HL-60 (cell line): ENCODE measurements at regions not wholly inside any gene's neighbourhood (a gene's known extent, or its start where the extent isn't known, plus 50 kb on each side); places are given as distances from the start of the nearest gene placed in this dataset.

Experiments
- DNase-seq, 2 experiments: peaks; one replicate each; pipeline ENCODE4 v3.0.0-alpha.2; 2010 to 2020; ENCODE audit warnings: low read depth in 1 of 2, low spot score in 1 of 2
- H3K27ac ChIP-seq: fragments of 250-450 bp; sonication (Bioruptor Pico); replicated peaks from 2 replicates; pipeline ENCODE4 v1.5.1; 2020; ENCODE audit warnings: mild to moderate bottlenecking, moderate library complexity
- H3K27me3 ChIP-seq: fragments of 250-450 bp; sonication (Bioruptor Pico); 2 replicates; pipeline ENCODE4 v1.5.1; 2021; ENCODE audit warnings: mild to moderate bottlenecking, moderate library complexity; ENCODE audit not compliant: insufficient read depth, poor library complexity, severe bottlenecking
- H3K4me3 ChIP-seq: replicated peaks from 2 replicates; pipeline ENCODE4 v1.5.1; 2011; ENCODE audit warnings: mild to moderate bottlenecking, control low read depth, low read length; ENCODE audit not compliant: insufficient read depth
- GABPA ChIP-seq: IDR thresholded peaks from 2 replicates; pipeline ENCODE4 v1.6.1; 2012; ENCODE audit warnings: low read depth
- POLR2AphosphoS5 ChIP-seq: IDR thresholded peaks from 2 replicates; pipeline ENCODE4 v1.6.1; 2012; ENCODE audit warnings: low read depth
- REST ChIP-seq: IDR thresholded peaks from 2 replicates; pipeline ENCODE4 v1.6.1; 2012; ENCODE audit warnings: low read depth; ENCODE audit not compliant: insufficient replicate concordance
- SPI1 ChIP-seq: IDR thresholded peaks from 2 replicates; pipeline ENCODE4 v1.6.1; 2012; ENCODE audit warnings: low read depth, mild to moderate bottlenecking, borderline replicate concordance
- TF ChIP-seq, protein P1 (sequence below): IDR thresholded peaks from one replicate; pipeline ENCODE4 v1.5.1; 2011; ENCODE audit warnings: low read length, control low read depth, inconsistent platforms; ENCODE audit not compliant: insufficient read depth

DNA sequence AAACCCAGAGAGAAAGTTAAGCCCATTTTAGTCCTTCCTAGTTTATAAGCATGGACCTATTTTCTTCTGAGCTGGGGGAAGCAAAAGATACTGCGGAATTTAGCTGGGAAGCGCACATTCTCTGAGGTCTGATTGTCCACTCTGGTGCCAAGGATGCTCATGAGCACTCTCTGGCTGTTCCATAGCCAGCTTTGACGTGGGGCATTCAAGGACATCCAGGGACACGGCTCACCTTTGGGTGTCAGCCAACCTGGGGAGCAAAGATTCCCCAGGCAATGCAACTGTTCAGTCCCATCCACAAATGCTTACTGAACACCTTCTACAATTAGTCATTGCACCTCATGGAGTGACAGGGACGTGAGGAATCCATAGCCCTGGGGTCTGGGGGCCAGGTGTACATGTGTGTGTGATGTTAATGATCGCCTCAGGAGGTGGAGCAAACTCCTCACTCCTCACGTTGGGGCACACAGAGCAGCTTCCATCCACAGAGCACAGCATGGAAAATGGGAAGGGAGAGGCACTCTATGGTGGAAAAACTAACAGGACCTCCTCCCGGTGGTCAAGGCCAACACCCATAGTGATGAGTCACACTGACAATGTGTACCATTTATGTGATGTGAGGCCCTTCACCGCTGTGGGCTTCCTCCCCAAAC, 67.5 kb upstream of the IGFBP3 start:
- no peak overlapping the region for H3K27ac ChIP-seq
- no peak for DNase-seq
- H3K27me3 ChIP-seq, result no peaks in the 10 kb centered on the region
- H3K4me3 ChIP-seq, result no peak overlapping the region
- no peak for TF ChIP-seq GABPA
- TF ChIP-seq REST, result no peak
- no peak for TF ChIP-seq SPI1
- TF ChIP-seq, protein P1, sequence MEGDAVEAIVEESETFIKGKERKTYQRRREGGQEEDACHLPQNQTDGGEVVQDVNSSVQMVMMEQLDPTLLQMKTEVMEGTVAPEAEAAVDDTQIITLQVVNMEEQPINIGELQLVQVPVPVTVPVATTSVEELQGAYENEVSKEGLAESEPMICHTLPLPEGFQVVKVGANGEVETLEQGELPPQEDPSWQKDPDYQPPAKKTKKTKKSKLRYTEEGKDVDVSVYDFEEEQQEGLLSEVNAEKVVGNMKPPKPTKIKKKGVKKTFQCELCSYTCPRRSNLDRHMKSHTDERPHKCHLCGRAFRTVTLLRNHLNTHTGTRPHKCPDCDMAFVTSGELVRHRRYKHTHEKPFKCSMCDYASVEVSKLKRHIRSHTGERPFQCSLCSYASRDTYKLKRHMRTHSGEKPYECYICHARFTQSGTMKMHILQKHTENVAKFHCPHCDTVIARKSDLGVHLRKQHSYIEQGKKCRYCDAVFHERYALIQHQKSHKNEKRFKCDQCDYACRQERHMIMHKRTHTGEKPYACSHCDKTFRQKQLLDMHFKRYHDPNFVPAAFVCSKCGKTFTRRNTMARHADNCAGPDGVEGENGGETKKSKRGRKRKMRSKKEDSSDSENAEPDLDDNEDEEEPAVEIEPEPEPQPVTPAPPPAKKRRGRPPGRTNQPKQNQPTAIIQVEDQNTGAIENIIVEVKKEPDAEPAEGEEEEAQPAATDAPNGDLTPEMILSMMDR, result no peak

DNA sequence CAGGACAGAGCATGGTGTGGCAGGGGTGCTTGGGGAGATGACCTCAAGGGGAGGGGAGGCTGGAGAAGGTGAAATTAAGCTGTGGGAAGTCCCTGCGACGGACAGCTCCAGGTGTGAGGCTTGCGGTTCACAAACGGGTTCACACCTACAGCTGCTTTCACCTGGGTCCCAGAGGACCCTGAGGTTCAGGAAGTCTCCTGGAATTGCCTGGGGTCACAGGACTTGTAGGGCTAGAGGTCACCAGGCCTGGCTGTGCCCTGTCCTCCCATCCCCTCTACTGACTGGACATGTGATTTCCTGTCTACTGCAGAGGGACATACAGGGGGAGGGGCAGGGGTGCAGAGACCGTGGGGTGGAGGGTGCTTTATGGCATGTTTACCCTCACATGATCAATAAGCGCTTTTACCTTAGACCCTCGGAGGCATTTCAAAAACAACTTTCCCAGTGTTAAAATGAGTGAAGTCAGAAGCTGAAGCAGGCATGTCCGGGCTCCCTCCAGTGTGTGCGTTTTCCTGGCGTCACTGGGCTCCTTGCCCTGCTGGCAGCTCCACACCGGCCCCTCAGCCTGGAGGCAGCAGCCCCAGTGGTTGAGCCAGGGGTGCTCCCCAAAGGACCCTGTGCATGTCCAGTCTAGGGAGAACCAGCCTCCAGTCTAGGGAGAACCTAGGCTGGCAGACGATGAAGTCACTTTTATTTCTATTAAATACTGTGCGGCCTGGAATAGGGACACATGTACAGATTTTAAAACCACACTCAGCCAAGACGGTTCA, 66.6 kb upstream of the IGFBP3 start:
- no peak overlapping the region for H3K4me3 ChIP-seq
- TF ChIP-seq POLR2AphosphoS5 (no peak), SPI1 (no peak), REST (no peak), GABPA (no peak)
- TF ChIP-seq, protein P1, result no peak
- no peaks in the 10 kb centered on the region for H3K27me3 ChIP-seq
- no peak for DNase-seq
- no peak overlapping the region for H3K27ac ChIP-seq

GRCh38 chr7:45986355-45987298, 65.6 kb upstream of the IGFBP3 start:
- Histone ChIP-seq H3K4me3 (no peak overlapping the region), H3K27ac (no peak overlapping the region), H3K27me3 (no peaks in the 10 kb centered on the region)
- DNase-seq, result no peak
- TF ChIP-seq GABPA, result no peak
- TF ChIP-seq SPI1, result no peak
- TF ChIP-seq REST, result no peak
- TF ChIP-seq POLR2AphosphoS5, result no peak
- TF ChIP-seq, protein P1, result no peak
